ENCODE measurements at regions not wholly inside any gene's neighbourhood (a gene's known extent, or its start where the extent isn't known, plus 50 kb on each side); places are given as distances from the start of the nearest gene placed in this dataset.
"Not testable (repeated sequence)": the region's sequence is repeated elsewhere in the genome, so short reads cannot be mapped to it uniquely, and the experiment has no call there.

- DNase-seq: no peak
These were observed 145.2 kb upstream of the CDIN1 start for GRCh38 chr15:36434177-36434576.

- no peak for DNase-seq
These were observed 140.9 kb upstream of the CDIN1 start for GRCh38 chr15:36438499-36438898.

- no peak for DNase-seq
These were observed 132.1 kb upstream of the CDIN1 start for GRCh38 chr15:36447373-36447772.

GRCh38 chr15:36448418-36448817, 131.0 kb upstream of the CDIN1 start:
- DNase-seq: no peak

GRCh38 chr15:36449084-36449661, 130.3 kb upstream of the CDIN1 start:
- no peak for DNase-seq

GRCh38 chr15:36449662-36450145, 129.7 kb upstream of the CDIN1 start:
- DNase-seq: no peak

- not testable (repeated sequence) for DNase-seq
These were observed 125.2 kb upstream of the CDIN1 start for GRCh38 chr15:36454244-36454643.

- DNase-seq: no peak
These were observed 121.0 kb upstream of the CDIN1 start for GRCh38 chr15:36458411-36458810.

GRCh38 chr15:36465304-36465703, 114.1 kb upstream of the CDIN1 start:
- no peak for DNase-seq

GRCh38 chr15:36468746-36469145, 110.7 kb upstream of the CDIN1 start:
- no peak for DNase-seq

- no peak for DNase-seq
These were observed 110.0 kb upstream of the CDIN1 start for GRCh38 chr15:36469311-36469966.

- no peak for DNase-seq
These were observed 106.8 kb upstream of the CDIN1 start for GRCh38 chr15:36472672-36473071.

- DNase-seq: no peak
These were observed 100.9 kb upstream of the CDIN1 start for GRCh38 chr15:36478561-36478960.

GRCh38 chr15:36479200-36479896, 100.1 kb upstream of the CDIN1 start:
- DNase-seq: no peak

- DNase-seq: no peak
These were observed 98.3 kb upstream of the CDIN1 start for GRCh38 chr15:36481156-36481555.

- no peak for DNase-seq
These were observed 96.0 kb upstream of the CDIN1 start for GRCh38 chr15:36483409-36483808.

GRCh38 chr15:36484038-36484778, 95.2 kb upstream of the CDIN1 start:
- DNase-seq: no peak

GRCh38 chr15:36491912-36492311, 87.5 kb upstream of the CDIN1 start:
- DNase-seq: no peak

GRCh38 chr15:36495456-36495991, 83.9 kb upstream of the CDIN1 start:
- no peak for DNase-seq

GRCh38 chr15:36497901-36498300, 81.5 kb upstream of the CDIN1 start:
- DNase-seq: no peak

- no peak for DNase-seq
These were observed 81.0 kb upstream of the CDIN1 start for GRCh38 chr15:36498401-36498800.

- DNase-seq: no peak
These were observed 80.5 kb upstream of the CDIN1 start for GRCh38 chr15:36498916-36499315.

Measured in NCI-H1694 (cell line).